Ovary (tissue), 7 donors: ENCODE measurements at regions not wholly inside any gene's neighbourhood (a gene's known extent, or its start where the extent isn't known, plus 50 kb on each side); places are given as distances from the start of the nearest gene placed in this dataset.
"Not testable (repeated sequence)": the region's sequence is repeated elsewhere in the genome, so short reads cannot be mapped to it uniquely, and the experiment has no call there.

ENCODE experiments used
- DNase-seq, 5 donors: peaks; one replicate each; pipeline ENCODE4 v3.0.0-alpha.2; 2019 to 2020
- H3K27ac ChIP-seq, 2 donors: fragments of 200-600 bp; one replicate each; pipeline versions ENCODE4 v1.5.1 to v1.8.0; 2019 to 2022
- H3K27me3 ChIP-seq: fragments of 200-600 bp; one replicate; pipeline ENCODE4 v1.8.0; 2022
- H3K36me3 ChIP-seq: fragments of 200-600 bp; sonication (generic); one replicate; pipeline ENCODE4 v1.5.1; 2019
- H3K4me1 ChIP-seq: one replicate; pipeline ENCODE4 v1.8.1; 2013; ENCODE audit warnings: mild to moderate bottlenecking, moderate library complexity; ENCODE audit not compliant: insufficient read depth
- H3K4me3 ChIP-seq: fragments of 200-600 bp; sonication (generic); one replicate; pipeline ENCODE4 v1.5.1; 2017
- H3K9me3 ChIP-seq, 2 donors: fragments of 200-600 bp in 1 of 2; sonication (generic) in 1 of 2; one replicate each; pipeline versions ENCODE4 v1.5.1 to v1.8.1; 2013 to 2019; ENCODE audit warnings: mild to moderate bottlenecking in 1 of 2, moderate library complexity in 1 of 2
- CTCF ChIP-seq, 3 donors: fragments of 450-650 bp in 2 of 3; fragments of 200-600 bp in 1 of 3; IDR thresholded peaks; one replicate each; pipeline versions ENCODE4 v1.5.1 to v1.8.0; 2016 to 2022; ENCODE audit warnings: antibody characterized with exemption in 3 of 3, mild to moderate bottlenecking in 1 of 3
- EP300 ChIP-seq: sonication (generic); formaldehyde crosslinking; IDR thresholded peaks from one replicate; pipeline ENCODE4 v1.6.1; 2017; ENCODE audit warnings: antibody characterized with exemption
- POLR2A ChIP-seq: fragments of 450-650 bp; IDR thresholded peaks from one replicate; pipeline ENCODE4 v1.6.1; 2017; ENCODE audit warnings: antibody characterized with exemption, mild to moderate bottlenecking, moderate library complexity
- WGBS, 3 donors: extraction: QIAGEN DNeasy Blood & Tissue Kit in 1 of 3; methylation state at CpG; one replicate each; pipeline versions ENCODE4 v1.1.5 to v1.1.7; 2013 to 2017; 5-methylcytosine and 5-hydroxymethylcytosine counted together
- intact Hi-C, 4 donors: fragments of 100-400 bp; cut with DNase I; formaldehyde crosslinking; loops; one replicate each; pipeline versions ENCODE4 v1.11.0 to v1.15.1; 2022 to 2023
- donor health status: DM: no; HTN: no; CAD: no; lungs with moderate emphysema.
- donor health status: DM: no; HTN: no; CAD: no.
- donor health status: Bipolar disorder and iron deficiency.
- donor health status: DM: no; HTN: no; CAD: no.
- donor health status: DM: yes; HTN: yes; CAD: no.

GRCh38 chr5:54870271-54870670, 115.1 kb downstream of the ESM1 start:
- Histone ChIP-seq H3K4me3 (no peak overlapping the region), H3K27me3 (no peaks in the 10 kb centered on the region), H3K27ac (no peak overlapping the region), H3K36me3 (no peaks in the 10 kb centered on the region), H3K4me1 (peaks cover 2% of the 10 kb centered on the region), H3K9me3 (no peaks in the 10 kb centered on the region)
- intact Hi-C loops, result no loop called here
- DNase-seq, result no peak
- 80 to 89% (median 82%) methylated on average over 3 of the region's 3 CpGs for WGBS, 3 donors
- TF ChIP-seq POLR2A, result no peak
- TF ChIP-seq CTCF (IDR thresholded peaks at IDR 0.05), result no peak
- no peak for TF ChIP-seq EP300

GRCh38 chr5:54869691-54870090, 115.7 kb downstream of the ESM1 start:
- no peak overlapping the region for H3K27ac ChIP-seq
- intact Hi-C loops, result no loop called here
- H3K36me3 ChIP-seq, result no peaks in the 10 kb centered on the region
- H3K9me3 ChIP-seq, result no peaks in the 10 kb centered on the region
- no peak for DNase-seq
- TF ChIP-seq EP300 (no peak), POLR2A (no peak), CTCF (IDR thresholded peaks at IDR 0.05) (no peak)
- no peak overlapping the region for H3K4me3 ChIP-seq
- WGBS, 3 donors, result 95 to 98% (median 97%) methylated on average over 1 of the region's 1 CpG
- peaks cover 2% of the 10 kb centered on the region for H3K4me1 ChIP-seq
- H3K27me3 ChIP-seq, result no peaks in the 10 kb centered on the region

- Histone ChIP-seq H3K4me3 (no peak overlapping the region), H3K27me3 (no peaks in the 10 kb centered on the region), H3K4me1 (peaks cover 2% of the 10 kb centered on the region), H3K36me3 (no peaks in the 10 kb centered on the region), H3K9me3 (no peaks in the 10 kb centered on the region), H3K27ac (no peak overlapping the region)
- DNase-seq, result no peak
- 81 to 90% (median 84%) methylated on average over 12 of the region's 12 CpGs for WGBS, 3 donors
- intact Hi-C loops, result no loop called here
- no peak for TF ChIP-seq CTCF (IDR thresholded peaks at IDR 0.05)
- no peak for TF ChIP-seq POLR2A
- no peak for TF ChIP-seq EP300
Observed at GRCh38 chr5:54868511-54869483, 116.6 kb downstream of the ESM1 start.

GRCh38 chr5:54867310-54867944, 118.0 kb downstream of the ESM1 start:
- intact Hi-C loops, result no loop called here
- H3K27me3 ChIP-seq, result no peaks in the 10 kb centered on the region
- H3K4me3 ChIP-seq, result no peak overlapping the region
- no peaks in the 10 kb centered on the region for H3K36me3 ChIP-seq
- no peak overlapping the region for H3K27ac ChIP-seq
- DNase-seq, result no peak
- TF ChIP-seq POLR2A, result no peak
- peak; percentile 35 to 52 (median 51) for TF ChIP-seq CTCF (IDR thresholded peaks at IDR 0.05)
- TF ChIP-seq EP300, result no peak
- 17 to 18% (median 18%) methylated on average over 7 of the region's 7 CpGs for WGBS, 3 donors
- peaks cover 2% of the 10 kb centered on the region for H3K4me1 ChIP-seq
- H3K9me3 ChIP-seq, result no peaks in the 10 kb centered on the region

GRCh38 chr5:54864911-54865515, 120.4 kb downstream of the ESM1 start:
- H3K4me1 ChIP-seq, DNase-seq, H3K36me3 ChIP-seq, H3K9me3 ChIP-seq, H3K27ac ChIP-seq, H3K27me3 ChIP-seq, H3K4me3 ChIP-seq: not testable (repeated sequence)
- intact Hi-C loops, result loop anchor here in 1 of 4 donors (5.0 kb wide), 1 partner anchor 348 kb away; the partner anchor contains the start of gene SNX18
- 92 to 95% (median 93%) methylated on average over 19 to 44 of the region's 44 CpGs for WGBS, 3 donors
